Psoas muscle (tissue), 7 donors: ENCODE measurements at regions not wholly inside any gene's neighbourhood (a gene's known extent, or its start where the extent isn't known, plus 50 kb on each side); places are given as distances from the start of the nearest gene placed in this dataset.

Source experiments
- ATAC-seq, 4 donors: fragments of 200-7000 bp; cut with Tn5 transposase; one replicate each; pipeline ENCODE4 v1.9.1; 2020; ENCODE audit warnings: moderate library complexity in 3 of 4, mild to moderate bottlenecking in 2 of 4
- DNase-seq, 2 donors: peaks; one replicate each; pipeline ENCODE4 v3.0.0-alpha.2; 2020
- H3K27ac ChIP-seq: fragments of 200-600 bp; one replicate; pipeline ENCODE4 v1.8.0; 2022
- H3K27me3 ChIP-seq, 3 donors: fragments of 200-600 bp in 1 of 3; one replicate each; pipeline versions ENCODE4 v1.6.1 to v1.8.0; 2013 to 2022; ENCODE audit warnings: low read length in 2 of 3, mild to moderate bottlenecking in 2 of 3, moderate library complexity in 1 of 3; ENCODE audit not compliant: insufficient read depth in 3 of 3
- H3K36me3 ChIP-seq, 2 donors: fragments of 200-600 bp in 1 of 2; one replicate each; pipeline versions ENCODE4 v1.6.1 to v1.8.0; 2013 to 2022; ENCODE audit warnings: low read depth in 1 of 2, mild to moderate bottlenecking in 1 of 2, moderate library complexity in 1 of 2; ENCODE audit not compliant: insufficient read depth in 1 of 2
- H3K4me1 ChIP-seq: fragments of 200-600 bp; one replicate; pipeline ENCODE4 v1.8.0; 2022
- H3K4me3 ChIP-seq: fragments of 200-600 bp; one replicate; pipeline ENCODE4 v1.8.0; 2022; ENCODE audit warnings: mild to moderate bottlenecking
- H3K9me3 ChIP-seq: fragments of 200-600 bp; one replicate; pipeline ENCODE4 v1.8.0; 2022
- WGBS, 3 donors: extraction: QIAGEN DNeasy Blood & Tissue Kit; methylation state at CpG; one replicate each; pipeline versions ENCODE4 v1.1.6 to v1.1.7; 2013; 5-methylcytosine and 5-hydroxymethylcytosine counted together
- intact Hi-C, 2 donors: fragments of 100-400 bp; cut with DNase I; formaldehyde crosslinking; loops; one replicate each; pipeline versions ENCODE4 v1.11.0 to v1.14.2; 2022
- TF ChIP-seq, protein P1 (sequence below): fragments of 200-600 bp; IDR thresholded peaks from one replicate; pipeline ENCODE4 v1.8.0; 2022; ENCODE audit warnings: antibody characterized with exemption
- donor health status: healthy with polysubstance abuse.
- donor health status: DM: no; HTN: no; CAD: no; lungs with moderate emphysema.
- donor health status: Bipolar disorder and iron deficiency.
- donor health status: healthy.
- donor health status: DM: yes; HTN: yes; CAD: no.
- donor health status: DM: no; HTN: no; CAD: no.
- donor health status: DM: yes; HTN: yes; CAD: no.

DNA sequence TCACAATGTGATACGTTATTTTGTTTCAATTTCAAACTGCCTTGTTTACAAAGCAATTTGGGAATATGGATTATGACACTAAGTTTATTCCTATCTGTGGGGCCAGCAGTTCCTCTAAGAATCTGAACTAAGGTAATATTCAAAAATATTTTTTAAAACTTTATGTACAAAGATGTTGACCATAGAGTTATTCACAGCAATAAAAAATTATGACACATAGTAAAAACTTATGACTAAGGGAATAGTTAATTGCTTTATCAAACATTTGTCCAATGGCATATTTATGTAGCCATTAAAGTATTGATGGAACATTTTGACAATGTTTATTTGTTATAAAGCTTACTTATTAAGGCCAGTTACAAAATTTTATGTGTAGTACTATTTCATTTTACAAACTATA, 73.4 kb upstream of the FREM1 start:
- TF ChIP-seq, protein P1, sequence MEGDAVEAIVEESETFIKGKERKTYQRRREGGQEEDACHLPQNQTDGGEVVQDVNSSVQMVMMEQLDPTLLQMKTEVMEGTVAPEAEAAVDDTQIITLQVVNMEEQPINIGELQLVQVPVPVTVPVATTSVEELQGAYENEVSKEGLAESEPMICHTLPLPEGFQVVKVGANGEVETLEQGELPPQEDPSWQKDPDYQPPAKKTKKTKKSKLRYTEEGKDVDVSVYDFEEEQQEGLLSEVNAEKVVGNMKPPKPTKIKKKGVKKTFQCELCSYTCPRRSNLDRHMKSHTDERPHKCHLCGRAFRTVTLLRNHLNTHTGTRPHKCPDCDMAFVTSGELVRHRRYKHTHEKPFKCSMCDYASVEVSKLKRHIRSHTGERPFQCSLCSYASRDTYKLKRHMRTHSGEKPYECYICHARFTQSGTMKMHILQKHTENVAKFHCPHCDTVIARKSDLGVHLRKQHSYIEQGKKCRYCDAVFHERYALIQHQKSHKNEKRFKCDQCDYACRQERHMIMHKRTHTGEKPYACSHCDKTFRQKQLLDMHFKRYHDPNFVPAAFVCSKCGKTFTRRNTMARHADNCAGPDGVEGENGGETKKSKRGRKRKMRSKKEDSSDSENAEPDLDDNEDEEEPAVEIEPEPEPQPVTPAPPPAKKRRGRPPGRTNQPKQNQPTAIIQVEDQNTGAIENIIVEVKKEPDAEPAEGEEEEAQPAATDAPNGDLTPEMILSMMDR = no peak
- WGBS, 3 donors = 90 to 91% (median 91%) methylated on average over 1 of the region's 1 CpG
- intact Hi-C loops = no loop called here

DNA sequence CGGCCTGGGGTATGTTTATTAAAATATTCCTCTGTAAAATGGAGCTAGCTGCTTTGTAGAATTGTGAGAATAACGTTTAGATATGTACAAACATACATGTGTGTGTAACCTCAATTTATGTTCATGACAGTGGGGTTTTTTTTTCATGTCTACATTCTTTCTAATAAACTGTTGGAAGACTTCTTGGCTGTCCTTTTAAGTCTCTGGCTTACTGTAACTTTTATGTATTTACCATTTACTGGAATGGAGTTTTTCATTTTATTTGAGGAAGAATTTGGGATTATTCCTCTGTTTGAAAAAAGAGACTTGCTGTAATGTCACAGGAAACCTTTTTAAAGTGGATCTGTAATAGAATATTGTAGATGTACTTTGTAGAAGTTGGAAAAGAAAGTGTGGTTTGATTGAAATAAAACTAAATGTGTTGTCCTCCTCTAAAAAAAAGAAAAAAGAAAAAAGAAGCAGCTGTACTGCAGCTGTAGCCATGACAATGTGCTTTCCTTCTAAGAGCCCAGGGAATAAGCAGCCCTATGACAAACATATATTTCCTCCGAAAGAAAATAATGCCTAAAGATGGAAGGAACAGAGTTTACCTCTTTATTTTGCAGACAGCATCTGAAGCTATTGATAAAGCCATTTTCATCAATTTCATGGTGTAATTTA, 71.2 kb upstream of the FREM1 start:
- Histone ChIP-seq H3K36me3 (no peaks in the 10 kb centered on the region), H3K4me1 (no peaks in the 10 kb centered on the region)
- intact Hi-C loops = no loop called here

More for the DNA sequence above, 73.4 kb upstream of the FREM1 start:
- H3K4me1 ChIP-seq = no peaks in the 10 kb centered on the region
- H3K9me3 ChIP-seq = no peaks in the 10 kb centered on the region
- H3K27me3 ChIP-seq = no peaks in the 10 kb centered on the region
- DNase-seq (no peak), ATAC-seq (no peak)
- H3K36me3 ChIP-seq = no peaks in the 10 kb centered on the region
- no peak overlapping the region for H3K27ac ChIP-seq
- H3K4me3 ChIP-seq = no peak overlapping the region

DNA sequence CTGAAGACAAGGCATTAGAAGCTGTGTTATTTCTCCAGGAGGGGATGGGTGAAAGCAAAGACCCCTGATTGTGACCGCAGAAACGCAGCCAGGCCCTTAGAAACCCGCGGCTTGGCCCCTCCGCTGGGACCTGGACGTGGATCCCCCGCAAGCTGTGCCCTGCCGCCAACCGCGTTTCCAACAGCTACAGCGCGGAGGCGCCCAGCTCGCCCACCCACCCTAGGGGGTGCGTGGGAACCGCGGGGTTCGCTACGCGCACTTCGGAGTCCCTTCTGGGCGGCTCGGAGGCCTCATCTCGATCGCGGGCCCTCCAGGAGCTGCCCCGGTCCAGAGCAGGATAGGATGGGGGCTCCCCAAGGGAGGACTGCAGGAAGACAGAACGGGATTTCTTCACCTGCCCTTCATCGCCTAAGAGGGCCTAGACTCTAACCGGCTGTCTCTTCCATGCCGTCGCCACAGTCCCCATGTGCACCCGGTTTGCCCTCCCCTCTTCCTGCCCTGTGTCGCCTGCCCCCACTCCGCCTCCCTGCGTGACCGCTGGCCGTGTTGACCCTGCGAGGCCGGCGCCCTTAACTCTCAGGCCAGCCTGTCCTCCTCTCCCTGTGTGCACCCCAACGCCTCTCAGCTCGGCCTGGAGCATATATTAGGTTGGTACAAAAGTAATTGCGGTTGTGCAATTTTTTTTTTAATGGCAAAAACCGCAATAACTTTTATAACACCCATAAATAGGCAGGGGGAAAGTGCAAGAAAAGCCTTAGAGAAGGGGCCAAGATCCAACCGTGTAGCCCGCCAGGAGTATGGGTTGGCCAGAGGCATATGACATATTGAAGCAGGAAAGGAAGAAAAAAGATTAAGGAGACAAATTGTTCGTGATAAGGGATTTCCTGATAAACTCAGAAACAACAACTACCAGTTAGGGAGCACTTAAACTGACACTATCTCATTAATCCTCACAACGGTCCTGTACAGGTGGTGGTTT, 68.1 kb upstream of the FREM1 start:
- Histone ChIP-seq H3K27ac (no peak overlapping the region), H3K9me3 (no peaks in the 10 kb centered on the region), H3K4me3 (no peak overlapping the region), H3K4me1 (no peaks in the 10 kb centered on the region), H3K36me3 (no peaks in the 10 kb centered on the region), H3K27me3 (no peaks in the 10 kb centered on the region)
- WGBS, 3 donors = 70 to 88% (median 87%) methylated on average over 47 to 49 of the region's 49 CpGs
- intact Hi-C loops = no loop called here
- TF ChIP-seq, protein P1 = no peak
- no peak for ATAC-seq
- no peak for DNase-seq

More for the DNA sequence above, 71.2 kb upstream of the FREM1 start:
- ATAC-seq (no peak), DNase-seq (no peak)
- WGBS, 3 donors = 35 to 49% (median 40%) methylated on average over 3 of the region's 3 CpGs
- Histone ChIP-seq H3K27ac (no peak overlapping the region), H3K9me3 (no peaks in the 10 kb centered on the region), H3K27me3 (no peaks in the 10 kb centered on the region), H3K4me3 (no peak overlapping the region)
- TF ChIP-seq, protein P1 = no peak

DNA sequence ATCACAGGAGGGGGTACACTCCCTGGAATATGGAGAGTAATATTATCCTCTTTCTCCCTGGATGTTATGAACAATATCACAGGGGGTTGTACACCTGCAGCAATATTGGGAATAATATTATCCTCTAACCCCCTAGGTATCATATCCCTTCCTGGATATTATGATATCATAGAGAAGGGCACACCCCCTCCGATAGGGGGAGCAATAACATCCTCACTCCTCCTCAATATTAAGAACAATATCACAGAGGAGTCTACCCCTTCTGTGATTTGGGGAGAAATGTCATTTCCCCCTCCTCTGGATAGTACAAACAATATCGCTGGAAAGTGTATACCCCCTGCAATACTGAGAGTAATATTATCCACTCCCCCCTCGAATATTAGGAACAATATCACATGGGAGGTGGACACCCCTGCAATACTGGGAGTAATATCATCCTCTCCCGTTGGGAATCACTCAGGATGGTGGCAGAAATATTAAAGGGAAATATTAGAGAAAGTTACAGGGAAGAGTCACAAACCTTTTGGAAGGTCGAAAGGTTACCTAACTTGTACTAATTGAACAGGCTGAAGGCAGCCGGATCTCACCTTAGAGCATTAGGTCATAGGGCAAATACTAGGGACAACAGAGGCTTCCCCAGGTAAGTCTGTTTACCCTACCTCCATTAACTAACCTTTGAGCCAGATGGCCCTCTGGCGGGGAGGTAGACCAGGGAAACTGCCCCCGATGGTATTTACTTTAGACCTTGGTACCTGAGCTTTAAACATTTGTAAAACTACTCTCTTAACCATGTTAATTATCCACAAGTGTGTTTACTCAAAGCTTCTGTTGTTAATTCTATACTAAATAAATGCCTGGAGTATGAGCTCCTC, 57.5 kb upstream of the FREM1 start:
- H3K27me3 ChIP-seq = no peaks in the 10 kb centered on the region
- intact Hi-C loops = loop anchor here in 1 of 2 donors (10.0 kb wide), 1 partner anchor 163 kb away; no protein-coding TSS in a partner anchor
- no peak overlapping the region for H3K4me3 ChIP-seq
- no peaks in the 10 kb centered on the region for H3K9me3 ChIP-seq
- no peaks in the 10 kb centered on the region for H3K4me1 ChIP-seq
- DNase-seq (no peak), ATAC-seq (no peak)
- 89 to 92% (median 91%) methylated on average over 8 of the region's 8 CpGs for WGBS, 3 donors
- H3K36me3 ChIP-seq = no peaks in the 10 kb centered on the region
- TF ChIP-seq, protein P1 = no peak
- H3K27ac ChIP-seq = no peak overlapping the region
